GM12878 (cell line): ENCODE measurements at regions not wholly inside any gene's neighbourhood (a gene's known extent, or its start where the extent isn't known, plus 50 kb on each side); places are given as distances from the start of the nearest gene placed in this dataset.

Source experiments
- ATAC-seq: fragments of 200-7000 bp; cut with Tn5 transposase; 3 replicates; pipeline ENCODE4 v1.9.1; 2020; ENCODE audit warnings: mild to moderate bottlenecking, moderate library complexity
- BruUV-seq: library from RNA; stranded (reverse); fragments of 400-500 nt; replicated peaks from 2 replicates; lab custom pipeline; 2021; lab: Mats Ljungman, UMichigan
- CTCF ChIA-PET: fragments of 300-600 bp; sonication (Branson Sonifier 250); formaldehyde crosslinking; extraction: SDS; loops from one replicate; lab custom pipeline; 2021; ENCODE audit warnings: inconsistent platforms; lab: Yijun Ruan, JAX
- POLR2A ChIA-PET: fragments of 350-600 bp; formaldehyde crosslinking; extraction: SDS; loops from one replicate; lab custom pipeline; 2021; ENCODE audit warnings: inconsistent platforms; lab: Charles Lee
- RAD21 ChIA-PET: fragments of 300-600 bp; sonication (Branson Sonifier 250); formaldehyde crosslinking; loops from one replicate; lab custom pipeline; 2023; ENCODE audit warnings: antibody characterized with exemption; ENCODE audit not compliant: unreplicated experiment; lab: Charles Lee
- SMC1A ChIA-PET: fragments of 300-600 bp; sonication (Branson Sonifier 250); formaldehyde crosslinking; loops from one replicate; lab custom pipeline; 2023; ENCODE audit not compliant: unreplicated experiment, uncharacterized antibody; lab: Charles Lee
- DNase-seq: peaks from one replicate; pipeline ENCODE4 v3.0.0-alpha.2; 2011; ENCODE audit warnings: low read depth, low spot score
- FAIRE-seq: peaks from 3 replicates; lab custom pipeline; 2011; peaks lifted over from hg19 to GRCh38; lab: Jason Lieb, UNC
- H2AFZ ChIP-seq: 2 replicates; pipeline ENCODE4 v1.6.0; 2011; ENCODE audit warnings: low read depth, low read length, control low read depth; ENCODE audit not compliant: control insufficient read depth
- H3K27ac ChIP-seq: 2 replicates; pipeline ENCODE4 v1.5.1; 2011; ENCODE audit warnings: control low read depth; ENCODE audit not compliant: control insufficient read depth, insufficient read depth
- H3K27me3 ChIP-seq, 2 experiments: replicated peaks in 1 of 2; 2 replicates each; pipeline versions ENCODE4 v1.6.0 to v1.6.1; 2011; ENCODE audit warnings: low read length in 1 of 2; ENCODE audit not compliant: control insufficient read depth in 2 of 2, insufficient read depth in 2 of 2
- H3K36me3 ChIP-seq, 2 experiments: 2 replicates each; pipeline ENCODE4 v1.5.1; 2011; ENCODE audit warnings: low read length in 1 of 2; ENCODE audit not compliant: control insufficient read depth in 2 of 2, insufficient read depth in 2 of 2
- H3K4me1 ChIP-seq: 2 replicates; pipeline ENCODE4 v1.6.1; 2011; ENCODE audit warnings: mild to moderate bottlenecking, low read length, moderate library complexity, mixed read lengths; ENCODE audit not compliant: control insufficient read depth, insufficient read depth
- H3K4me2 ChIP-seq: 2 replicates; pipeline ENCODE4 v1.6.0; 2011; ENCODE audit warnings: control low read depth; ENCODE audit not compliant: control insufficient read depth, insufficient read depth
- H3K4me3 ChIP-seq: fragments of 200-600 bp; sonication (generic); 2 replicates; pipeline ENCODE4 v1.5.1; 2016
- H3K79me2 ChIP-seq: 2 replicates; pipeline ENCODE4 v1.6.0; 2011; ENCODE audit warnings: low read length; ENCODE audit not compliant: control insufficient read depth, insufficient read depth
- H3K9ac ChIP-seq: 2 replicates; pipeline ENCODE4 v1.8.0; 2011; ENCODE audit warnings: low read length, control low read depth, mixed read lengths; ENCODE audit not compliant: control insufficient read depth, insufficient read depth
- H3K9me3 ChIP-seq: replicated peaks from 3 replicates; pipeline ENCODE4 v1.5.1; 2011; ENCODE audit warnings: mild to moderate bottlenecking, low read length; ENCODE audit not compliant: control insufficient read depth, insufficient read depth
- H4K20me1 ChIP-seq: 2 replicates; pipeline ENCODE4 v1.6.0; 2011; ENCODE audit not compliant: control insufficient read depth, insufficient read depth
- IKZF2 ChIP-seq, 2 experiments: fragments of 450-650 bp; IDR thresholded peaks; 2 replicates each; pipeline ENCODE4 v1.6.1; 2017; ENCODE audit warnings: mild to moderate bottlenecking in 2 of 2, moderate library complexity in 2 of 2
- MTA2 ChIP-seq: fragments of 450-650 bp; IDR thresholded peaks from 2 replicates; pipeline ENCODE4 v1.6.1; 2016; ENCODE audit warnings: low read depth, mild to moderate bottlenecking, moderate library complexity
- WGBS: methylation state at CpG from one replicate; pipeline ENCODE4 v1.1.6; 2016; ENCODE audit warnings: low lambda C conversion rate; ENCODE audit not compliant: insufficient replicate concordance, insufficient coverage; ENCODE audit errors: missing lambda C conversion rate; 5-methylcytosine and 5-hydroxymethylcytosine counted together
- in situ Hi-C: fragments of 300-500 bp; cut with MboI; formaldehyde crosslinking; loops from 9 replicates; pipeline ENCODE4 v1.14.3; 2018; ENCODE audit warnings: mixed read lengths
- intact Hi-C: fragments of 100-400 bp; cut with micrococcal nuclease; formaldehyde crosslinking; loops from one replicate; pipeline ENCODE4 v1.14.2; 2022; ENCODE audit not compliant: unreplicated experiment
- TF ChIP-seq, protein P1 (sequence below): fragments of 450-650 bp; IDR thresholded peaks from 2 replicates; pipeline ENCODE4 v1.6.1; 2018; ENCODE audit warnings: borderline replicate concordance, mild to moderate bottlenecking; ENCODE audit not compliant: partially characterized antibody

DNA sequence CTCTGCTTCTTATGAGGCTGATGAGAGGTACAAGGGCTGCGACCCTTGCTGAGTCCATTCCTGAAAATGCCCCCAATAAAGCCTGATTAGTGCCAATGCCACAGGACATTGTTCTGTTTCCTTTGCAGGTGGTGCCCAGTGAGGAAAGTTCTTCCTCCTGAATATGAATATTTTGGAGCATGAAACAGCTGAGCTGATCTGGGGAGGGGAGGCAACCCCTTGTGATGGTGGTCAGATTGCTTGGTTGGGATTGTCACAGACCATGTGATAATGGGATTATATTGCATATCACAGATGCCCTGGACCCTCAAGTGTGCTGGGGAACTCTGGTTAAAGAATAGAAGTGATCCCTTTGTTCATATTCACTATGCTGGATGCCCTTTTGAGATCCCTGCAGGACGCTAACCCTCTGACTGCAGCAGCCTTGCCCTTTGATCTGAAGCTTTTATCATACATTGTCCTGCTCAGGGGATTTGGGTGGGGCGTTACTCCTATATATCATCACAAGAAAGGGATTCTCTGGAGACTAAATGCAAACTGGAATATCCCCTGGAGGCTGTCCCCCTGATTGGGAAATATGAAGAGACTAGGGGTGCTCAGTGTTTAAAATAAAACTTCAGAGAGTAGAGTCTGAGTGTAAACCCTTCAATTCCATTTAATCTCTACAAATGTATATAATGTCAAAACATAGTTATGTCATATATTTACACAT, 76.9 kb upstream of the TOP3B start:
- Histone ChIP-seq H2AFZ (no peak overlapping the region), H4K20me1 (no peaks in the 10 kb centered on the region)
- intact Hi-C loops, result loop anchor here (1.0 to 10.0 kb wide), 4 partner anchors 29 to 895 kb away; no protein-coding TSS in a partner anchor

More for the DNA sequence above, 76.9 kb upstream of the TOP3B start:
- ChIA-PET SMC1A (interaction anchor here (0.5 to 6.9 kb wide), 22 partner anchors 10 to 900 kb away, joined by 3 to 76 read pairs (median 8); no protein-coding TSS in a partner anchor), POLR2A (interaction anchor here (1.1 to 3.8 kb wide), 3 partner anchors 16 to 29 kb away, joined by 5 to 24 read pairs (median 16); no protein-coding TSS in a partner anchor), RAD21 (interaction anchor here (0.7 to 6.2 kb wide), 18 partner anchors 11 to 897 kb away, joined by 3 to 76 read pairs (median 6); no protein-coding TSS in a partner anchor), CTCF (interaction anchor here (0.6 to 7.6 kb wide), 35 partner anchors 10 to 900 kb away, joined by 3 to 177 read pairs (median 7); partner anchors contain the start of gene TOP3B)
- H3K4me3 ChIP-seq, result no peak overlapping the region
- WGBS, result 53% methylated on average over 3 of the region's 3 CpGs
- no peaks in the 10 kb centered on the region for H3K9me3 ChIP-seq
- TF ChIP-seq IKZF2 (IDR thresholded peaks at IDR 0.05) (no peak), MTA2 (no peak)
- TF ChIP-seq, protein P1, sequence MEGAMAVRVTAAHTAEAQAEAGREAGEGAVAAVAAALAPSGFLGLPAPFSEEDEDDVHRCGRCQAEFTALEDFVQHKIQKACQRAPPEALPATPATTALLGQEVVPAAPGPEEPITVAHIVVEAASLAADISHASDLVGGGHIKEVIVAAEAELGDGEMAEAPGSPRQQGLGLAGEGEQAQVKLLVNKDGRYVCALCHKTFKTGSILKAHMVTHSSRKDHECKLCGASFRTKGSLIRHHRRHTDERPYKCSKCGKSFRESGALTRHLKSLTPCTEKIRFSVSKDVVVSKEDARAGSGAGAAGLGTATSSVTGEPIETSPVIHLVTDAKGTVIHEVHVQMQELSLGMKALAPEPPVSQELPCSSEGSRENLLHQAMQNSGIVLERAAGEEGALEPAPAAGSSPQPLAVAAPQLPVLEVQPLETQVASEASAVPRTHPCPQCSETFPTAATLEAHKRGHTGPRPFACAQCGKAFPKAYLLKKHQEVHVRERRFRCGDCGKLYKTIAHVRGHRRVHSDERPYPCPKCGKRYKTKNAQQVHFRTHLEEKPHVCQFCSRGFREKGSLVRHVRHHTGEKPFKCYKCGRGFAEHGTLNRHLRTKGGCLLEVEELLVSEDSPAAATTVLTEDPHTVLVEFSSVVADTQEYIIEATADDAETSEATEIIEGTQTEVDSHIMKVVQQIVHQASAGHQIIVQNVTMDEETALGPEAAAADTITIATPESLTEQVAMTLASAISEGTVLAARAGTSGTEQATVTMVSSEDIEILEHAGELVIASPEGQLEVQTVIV, result no peak
- H3K36me3 ChIP-seq, result no peaks in the 10 kb centered on the region
- H3K9ac ChIP-seq, result no peak overlapping the region
- no peak overlapping the region for H3K4me2 ChIP-seq
- no peak overlapping the region for H3K27ac ChIP-seq
- FAIRE-seq (no peak), ATAC-seq (no peak), DNase-seq (no peak)
- BruUV-seq, result no TSS peak
- in situ Hi-C loops, result no loop called here
- H3K27me3 ChIP-seq, result no peaks in the 10 kb centered on the region
- H3K4me1 ChIP-seq, result peaks cover 15% of the 10 kb centered on the region
- no peaks in the 10 kb centered on the region for H3K79me2 ChIP-seq
